HG03565 (cell line): ENCODE measurements at regions not wholly inside any gene's neighbourhood (a gene's known extent, or its start where the extent isn't known, plus 50 kb on each side); places are given as distances from the start of the nearest gene placed in this dataset.

ENCODE experiments used
- ATAC-seq: cut with Tn5 transposase; IDR thresholded peaks from one replicate; pipeline ENCODE4 v1.9.1; 2021; ENCODE audit warnings: mild to moderate bottlenecking, moderate library complexity; ENCODE audit not compliant: unreplicated experiment

DNA sequence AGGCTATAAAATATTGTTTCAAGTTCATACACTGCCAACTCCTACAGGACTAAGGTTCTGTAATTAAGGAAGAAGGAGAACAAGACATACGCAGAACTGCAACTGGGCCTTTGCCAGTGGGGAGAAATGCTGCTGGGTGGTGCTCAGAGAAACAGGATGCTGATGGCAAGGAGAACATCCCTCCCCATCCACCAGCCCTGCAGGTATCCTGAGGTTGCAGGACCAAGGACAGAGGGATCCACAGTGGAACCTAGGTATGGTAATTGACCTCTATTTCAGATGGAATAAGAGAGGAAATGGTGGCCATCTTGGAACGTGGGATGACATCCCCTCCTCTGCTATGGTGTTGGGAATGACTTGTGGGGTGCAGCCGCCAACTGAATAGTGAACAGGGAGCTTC, 206.3 kb upstream of the S1PR3 start:
- no peak for ATAC-seq

DNA sequence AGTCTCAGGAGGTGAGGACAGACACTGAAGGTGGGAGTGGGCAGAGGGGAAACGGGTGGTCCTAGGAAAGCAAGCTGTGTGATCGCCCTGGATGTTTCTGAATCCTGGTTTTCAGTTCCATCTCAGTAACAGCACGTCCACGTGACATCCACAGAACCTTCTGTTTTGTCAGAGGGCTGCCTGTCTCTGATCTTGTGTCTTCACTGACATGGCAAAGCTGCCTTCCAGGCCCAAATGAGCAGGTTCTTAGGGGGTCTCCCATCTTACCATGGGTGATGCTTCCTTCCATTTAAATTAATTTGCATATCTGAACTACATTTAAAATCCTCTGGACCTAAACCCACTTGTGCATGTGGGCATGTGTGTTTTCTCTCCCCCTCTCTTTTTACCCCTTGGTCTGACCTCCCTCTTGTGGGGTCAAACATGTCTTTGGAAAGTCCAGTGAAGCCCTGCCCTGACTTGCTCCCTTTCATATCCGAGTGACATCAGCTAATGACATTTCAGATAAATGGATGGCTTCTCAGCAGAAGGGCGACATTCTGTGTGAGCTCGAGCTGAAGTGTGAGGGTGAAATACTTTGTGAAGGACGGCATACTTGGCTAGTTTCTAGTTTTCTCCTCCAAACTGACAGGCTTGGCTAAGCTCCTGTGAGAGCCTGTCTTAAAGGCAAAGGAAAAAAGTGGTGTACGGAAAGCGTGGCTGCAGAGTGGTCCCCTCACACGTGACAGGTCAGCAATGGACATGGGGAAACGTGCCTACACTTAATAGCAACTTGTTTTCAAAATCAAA, 204.8 kb upstream of the S1PR3 start:
- ATAC-seq: no peak

DNA sequence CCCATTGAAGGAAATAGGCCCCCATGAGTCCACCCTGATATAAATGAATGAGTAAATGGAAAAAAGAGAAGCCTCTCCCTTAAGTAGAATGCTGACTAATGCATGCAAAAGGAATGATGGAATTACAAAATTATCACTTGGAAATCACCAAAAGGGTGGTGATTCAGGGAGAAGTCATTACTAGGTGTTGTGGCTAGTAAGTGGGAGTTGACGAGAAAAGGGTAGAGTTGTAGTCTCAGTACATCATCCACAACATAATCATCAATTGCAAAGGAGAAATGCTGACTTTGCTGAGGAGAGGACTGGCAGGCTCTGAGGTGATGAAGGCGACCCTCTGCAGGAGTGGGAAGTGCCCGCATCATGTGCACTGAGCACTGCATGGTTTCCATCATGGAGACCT, 201.5 kb upstream of the S1PR3 start:
- no peak for ATAC-seq

DNA sequence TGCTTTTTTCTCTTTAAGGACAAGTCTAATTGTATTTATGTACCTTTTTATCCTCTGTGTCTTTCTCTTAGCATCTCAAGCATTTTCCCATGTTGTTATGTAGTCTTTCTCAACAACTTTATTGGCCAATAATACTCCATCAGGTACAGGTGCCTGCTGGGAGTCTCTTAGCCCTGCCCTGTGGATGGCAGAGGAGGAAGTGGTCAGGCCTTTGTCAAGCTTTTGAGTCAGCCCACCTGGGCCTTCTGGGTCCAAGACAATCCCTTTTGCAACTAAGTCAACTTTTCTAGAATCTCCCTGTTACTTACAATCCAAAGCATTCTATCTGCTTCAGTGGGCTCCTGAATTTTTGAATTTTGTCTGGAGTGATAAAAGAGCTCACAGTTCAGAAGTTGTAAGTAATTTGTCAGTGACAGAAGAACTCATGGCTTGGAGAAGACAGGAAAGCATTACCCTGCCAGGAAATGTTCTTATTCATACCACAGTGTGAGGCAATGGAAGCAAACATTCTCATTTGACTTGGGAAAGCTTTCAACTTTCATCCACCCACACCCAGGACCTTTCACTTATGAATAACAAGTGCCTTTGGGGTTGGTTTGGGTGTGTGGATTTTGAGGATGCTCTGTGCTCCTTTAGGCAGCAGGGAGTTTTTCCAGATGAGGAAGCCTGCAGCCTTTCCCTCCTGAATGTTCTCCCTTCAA, 200.0 kb upstream of the S1PR3 start:
- no peak for ATAC-seq

DNA sequence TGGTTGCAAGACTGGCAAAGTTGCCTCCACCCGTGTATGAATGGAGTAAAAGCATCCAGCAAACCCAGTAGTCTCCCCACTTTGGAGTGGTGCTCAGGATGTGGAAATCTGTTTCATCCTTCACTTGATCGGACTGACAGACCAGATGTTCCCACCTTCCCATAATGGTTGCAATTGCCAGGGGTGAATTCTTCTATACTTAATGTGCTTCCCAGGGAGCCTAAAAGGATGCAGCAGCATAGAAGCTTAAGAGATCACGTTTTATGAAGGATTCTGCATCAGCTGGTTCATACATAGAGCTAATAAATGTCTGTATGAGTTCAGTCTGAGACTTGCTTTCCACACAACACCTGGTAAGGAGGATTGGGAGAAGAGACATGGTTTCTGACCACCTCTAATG, 198.8 kb upstream of the S1PR3 start:
- no peak for ATAC-seq

GRCh38 chr9:88794100-88794499, 197.2 kb upstream of the S1PR3 start:
- ATAC-seq: no peak

GRCh38 chr9:88796947-88797346, 194.3 kb upstream of the S1PR3 start:
- no peak for ATAC-seq

DNA sequence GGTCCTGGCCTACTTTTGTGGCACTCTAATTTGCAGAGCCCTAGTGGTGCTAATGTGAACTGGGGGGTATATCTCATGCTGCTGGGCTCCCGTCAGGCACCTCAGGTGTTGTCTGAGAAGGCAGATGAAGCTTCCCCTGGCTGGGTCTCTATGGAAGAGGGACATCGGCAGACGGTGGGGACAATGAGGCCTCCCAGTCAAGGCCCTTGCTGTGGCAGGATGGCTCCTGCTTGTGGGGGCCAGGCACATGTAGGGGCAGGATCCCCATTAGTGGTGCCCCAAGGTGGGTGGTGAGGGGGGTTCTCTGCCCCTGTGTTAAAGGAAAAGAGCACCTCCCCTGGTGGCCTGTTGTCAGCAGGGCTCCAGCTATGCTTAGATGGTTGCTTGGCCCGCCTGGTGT, 192.8 kb upstream of the S1PR3 start:
- ATAC-seq: no peak

DNA sequence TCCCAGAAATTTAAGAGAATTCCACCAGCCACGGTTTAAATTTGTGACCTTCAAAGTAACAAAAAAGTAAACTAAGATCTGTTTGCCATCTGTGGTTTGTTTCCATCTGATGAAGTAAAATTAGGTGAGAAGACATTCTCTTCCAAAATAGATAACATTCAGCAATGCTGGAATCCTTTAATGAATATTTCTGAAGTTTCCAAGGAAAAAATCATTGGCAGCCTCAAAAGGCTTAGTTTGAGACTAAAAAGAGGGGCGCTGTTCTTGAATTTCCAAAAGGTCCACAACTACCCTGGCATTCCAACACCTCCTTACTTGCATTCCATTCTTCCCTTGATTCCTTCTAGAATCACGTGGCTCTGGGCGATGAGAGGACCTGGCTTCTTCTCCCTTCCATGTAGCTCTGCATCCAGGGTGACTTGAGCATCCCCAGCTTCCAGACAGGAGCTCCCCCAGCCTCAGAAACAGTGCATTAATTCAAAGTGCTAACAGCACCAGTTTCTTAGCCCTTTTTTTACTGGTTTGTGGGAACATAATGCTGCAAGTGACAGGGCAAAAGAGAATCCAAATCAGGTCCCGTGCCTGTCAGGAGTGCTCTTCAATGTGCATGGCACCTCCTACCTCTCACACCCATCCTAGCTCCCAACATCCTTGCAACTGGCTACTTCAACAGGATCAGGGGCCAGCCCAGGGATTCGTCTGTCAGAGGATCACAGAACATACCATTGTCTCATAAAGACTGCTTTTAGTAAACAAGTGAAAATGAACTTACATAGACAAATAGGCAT, 191.5 kb upstream of the S1PR3 start:
- no peak for ATAC-seq

DNA sequence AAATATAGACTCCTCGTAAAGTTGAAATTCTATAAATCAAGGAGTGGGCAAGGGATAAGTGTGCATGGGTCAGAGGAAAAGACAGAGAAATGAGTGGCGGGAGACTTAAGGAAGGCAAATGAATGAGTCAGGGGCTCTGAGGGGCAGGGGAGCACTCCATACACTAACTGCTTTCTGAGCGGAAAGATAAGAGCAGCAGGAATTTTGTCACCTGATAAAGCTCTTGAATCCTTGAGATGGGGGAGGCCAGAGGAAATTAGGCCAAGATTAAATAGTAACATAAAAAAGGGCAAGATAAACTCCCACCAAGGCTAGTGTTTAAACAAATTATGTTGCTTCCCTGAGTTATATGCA, 191.0 kb upstream of the S1PR3 start:
- no peak for ATAC-seq

GRCh38 chr9:88801214-88801796, 190.0 kb upstream of the S1PR3 start:
- no peak for ATAC-seq

GRCh38 chr9:88802533-88802932, 188.7 kb upstream of the S1PR3 start:
- ATAC-seq: no peak

GRCh38 chr9:88803546-88804253, 187.6 kb upstream of the S1PR3 start:
- ATAC-seq: no peak

DNA sequence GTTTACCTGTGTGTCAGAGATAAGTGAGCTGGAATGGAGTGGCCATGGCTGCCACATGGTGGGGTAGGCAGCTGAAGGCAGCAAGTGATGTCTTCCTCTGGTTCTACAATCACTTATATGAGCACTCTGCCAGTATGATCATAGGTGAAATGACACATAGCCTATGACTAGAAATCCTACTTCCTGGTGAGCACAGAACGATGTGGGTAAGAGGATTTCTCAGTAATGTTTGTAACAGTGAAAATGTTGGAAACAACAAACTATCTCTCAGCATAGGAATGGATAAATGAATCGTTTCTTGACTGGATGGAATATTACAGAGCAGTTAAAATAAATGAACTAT, 187.0 kb upstream of the S1PR3 start:
- no peak for ATAC-seq

DNA sequence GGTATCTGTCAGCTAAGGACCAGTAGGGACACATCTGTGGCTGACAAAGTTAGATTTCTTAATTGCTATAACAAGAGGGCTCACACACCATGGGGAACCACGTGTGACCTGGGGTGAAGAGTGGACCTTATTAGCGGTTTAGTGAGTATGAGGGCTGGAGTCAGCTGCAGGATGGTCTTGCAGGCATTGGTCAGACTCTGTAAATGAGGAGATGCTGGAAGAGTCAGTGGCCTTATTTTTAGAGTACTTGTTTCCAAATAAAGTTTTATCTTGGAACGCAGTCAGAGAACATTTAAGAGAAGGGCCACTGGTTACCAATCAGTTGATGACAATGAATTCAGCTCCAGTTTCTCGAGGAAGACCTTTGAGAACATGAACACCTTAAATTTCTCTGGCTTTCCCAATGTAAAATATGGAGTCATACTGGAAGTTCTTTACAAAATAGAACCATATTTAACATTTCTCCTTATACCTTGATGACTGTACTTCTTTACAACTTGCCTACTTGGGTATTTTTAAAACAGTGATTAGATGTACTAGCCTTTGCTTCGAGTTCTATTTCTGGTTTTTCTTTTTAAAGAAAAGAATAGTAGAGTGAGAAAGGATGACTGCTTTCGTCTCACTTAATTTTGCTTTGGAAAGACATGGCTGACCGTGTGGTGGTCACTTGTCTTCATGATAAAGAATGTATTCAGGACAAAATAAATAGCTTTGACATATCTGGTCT, 185.9 kb upstream of the S1PR3 start:
- ATAC-seq: no peak

DNA sequence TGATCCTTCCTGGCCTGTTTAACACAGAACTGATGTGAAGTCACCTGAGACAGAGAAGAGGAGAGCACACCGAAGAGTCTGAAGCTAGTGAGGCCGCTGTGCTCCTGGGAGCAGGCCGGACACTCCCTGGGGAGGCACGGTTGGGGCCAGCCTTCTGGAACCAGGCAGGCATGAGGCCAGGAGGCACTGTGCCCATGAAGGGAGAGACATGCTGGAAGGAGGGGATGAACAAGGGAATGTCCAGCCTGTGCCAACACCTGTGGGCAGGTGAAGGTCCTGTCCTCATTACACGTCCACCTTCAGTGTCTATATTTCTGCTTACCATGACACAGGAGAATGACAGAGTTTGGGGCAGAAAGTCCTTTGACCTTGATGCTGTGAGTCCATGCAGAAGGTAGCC, 183.8 kb upstream of the S1PR3 start:
- no peak for ATAC-seq

DNA sequence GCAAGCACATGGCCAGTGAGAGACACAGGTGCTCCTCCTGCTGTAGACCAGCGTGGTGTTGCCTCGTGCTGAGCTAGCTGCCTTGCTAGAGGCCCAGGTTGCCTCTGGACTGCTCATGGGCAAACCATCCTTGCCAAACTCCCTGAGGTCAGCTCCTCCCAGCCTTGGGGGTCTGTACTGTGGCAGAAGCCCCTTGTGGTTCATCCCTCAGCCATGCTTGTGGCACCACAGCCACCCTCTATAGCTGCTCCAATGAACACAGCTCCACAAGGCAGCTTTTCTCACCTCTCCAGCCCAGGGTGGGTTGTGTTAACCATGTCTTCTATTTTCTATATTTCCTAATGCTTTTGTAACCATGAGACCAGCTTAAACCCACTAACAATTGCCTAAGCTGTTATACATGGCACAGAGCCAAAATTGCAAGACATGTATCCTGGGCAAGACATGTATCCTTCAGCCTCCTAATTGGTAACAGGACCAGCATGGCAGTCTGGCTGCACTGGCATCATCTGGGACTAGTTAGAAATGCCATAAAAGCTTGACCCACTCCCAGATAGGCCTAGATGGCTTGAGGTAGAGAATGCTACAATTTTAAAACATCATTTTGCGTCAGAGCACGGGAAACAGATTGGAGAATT, 183.1 kb upstream of the S1PR3 start:
- ATAC-seq: no peak

DNA sequence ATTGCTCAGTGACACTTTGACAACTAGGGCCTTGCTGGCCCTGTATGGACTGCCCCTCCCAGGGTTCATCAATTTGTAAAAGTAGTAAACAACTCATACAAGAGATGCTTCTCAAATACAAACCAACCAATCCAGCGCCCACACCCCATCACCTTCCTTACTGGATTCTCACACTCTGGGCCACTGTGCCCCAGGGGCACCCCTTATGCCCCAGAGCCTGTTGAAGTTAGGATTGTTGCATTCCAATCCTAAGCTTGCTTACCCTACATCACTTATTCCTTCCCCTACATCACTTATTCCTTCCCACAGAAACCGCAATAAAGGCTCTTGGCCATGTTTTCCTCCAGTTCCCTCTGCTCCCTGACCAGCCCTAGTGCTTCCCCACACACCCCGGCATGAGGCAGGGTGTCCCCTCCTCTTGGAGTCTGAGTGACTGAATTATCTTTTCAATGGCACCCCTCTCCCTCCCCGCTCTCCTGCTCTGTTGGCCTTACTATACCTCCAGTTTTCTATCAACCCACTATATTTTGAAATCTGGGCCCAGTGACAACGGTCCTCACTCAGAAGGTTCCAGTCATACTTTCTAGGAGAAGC, 182.4 kb upstream of the S1PR3 start:
- no peak for ATAC-seq

DNA sequence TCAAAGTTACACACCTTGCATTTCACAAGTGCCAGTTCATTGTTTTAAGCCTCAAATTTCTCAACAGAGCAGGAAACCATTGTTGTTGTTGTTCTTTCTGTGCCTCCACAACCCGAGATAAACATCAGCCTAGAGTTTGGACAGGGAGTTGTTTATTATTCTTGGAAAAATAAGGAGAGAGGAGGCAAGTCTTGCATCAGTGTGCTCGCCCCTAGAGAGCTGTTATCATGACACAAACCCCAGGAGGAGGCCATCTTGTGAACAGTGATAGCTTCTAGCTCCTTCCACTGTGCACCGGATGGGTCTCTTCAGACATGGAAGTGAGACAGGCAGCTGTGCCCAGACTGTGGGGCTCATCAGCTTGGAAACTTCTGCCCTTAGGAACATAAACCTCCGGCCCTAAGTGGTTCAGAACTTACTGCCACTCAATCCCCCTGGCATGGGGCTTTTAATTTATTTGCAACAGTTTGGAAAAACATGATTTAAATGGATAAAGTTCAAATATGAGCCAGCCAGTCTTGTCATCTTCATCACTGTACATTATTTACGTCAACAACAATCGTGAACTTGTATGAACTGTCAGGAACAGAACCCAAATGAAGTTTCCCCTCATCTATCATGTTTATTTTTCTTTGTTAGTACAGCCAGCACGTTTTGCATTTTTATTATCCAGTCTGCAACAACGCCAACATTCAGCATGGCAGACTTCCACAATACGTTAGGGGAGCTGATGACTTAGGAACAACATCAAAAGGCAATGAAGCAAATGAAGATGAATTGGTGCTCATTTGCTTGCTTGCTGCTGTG, 181.7 kb upstream of the S1PR3 start:
- ATAC-seq: no peak
